K562 (cell line): ENCODE measurements at regions not wholly inside any gene's neighbourhood (a gene's known extent, or its start where the extent isn't known, plus 50 kb on each side); places are given as distances from the start of the nearest gene placed in this dataset.

Source experiments
- ATAC-seq: fragments of 200-7000 bp; cut with Tn5 transposase; 3 replicates; pipeline ENCODE4 v1.9.1; 2020; ENCODE audit warnings: moderate library complexity
- BruUV-seq: library from RNA; stranded (reverse); fragments of 400-500 nt; replicated peaks from 2 replicates; lab custom pipeline; 2021; lab: Mats Ljungman, UMichigan
- CTCF ChIA-PET: fragments of 300-600 bp; formaldehyde crosslinking; extraction: SDS; loops from one replicate; lab custom pipeline; 2021; ENCODE audit warnings: low intra/inter-chr PET ratio; lab: Yijun Ruan, JAX
- POLR2A ChIA-PET: fragments of 300-600, 350-650 bp; sonication (Branson Sonifier 250); formaldehyde crosslinking; extraction: SDS; loops from one replicate; lab custom pipeline; 2021; ENCODE audit warnings: antibody characterized with exemption, inconsistent platforms; lab: Yijun Ruan, JAX
- DNase-seq, 4 experiments: peaks; one replicate each; pipeline versions ENCODE4 v3.0.0 to v3.0.0-alpha.2; 2011 to 2018; ENCODE audit warnings: low spot score in 3 of 4, mixed read lengths in 3 of 4; ENCODE audit errors: extremely low read depth in 1 of 4
- FAIRE-seq: peaks from 2 replicates; lab custom pipeline; 2011; peaks lifted over from hg19 to GRCh38; lab: Jason Lieb, UNC
- H2AFZ ChIP-seq: 2 replicates; pipeline ENCODE4 v1.6.0; 2011; ENCODE audit warnings: low read depth, low read length, control low read depth, inconsistent platforms
- H3K27ac ChIP-seq: fragments of 200-600 bp; 3 replicates; pipeline ENCODE4 v1.8.0; 2011; ENCODE audit warnings: low read depth, mild to moderate bottlenecking, control low read depth, inconsistent platforms, low read length, moderate library complexity, mixed read lengths; ENCODE audit errors: extremely low read depth
- H3K27me3 ChIP-seq, 2 experiments: fragments of 300-600 bp in 1 of 2; 2 replicates in 1 of 2; 3 replicates in 1 of 2; pipeline versions ENCODE4 v1.6.0 to v1.8.0; 2011; ENCODE audit warnings: inconsistent platforms in 2 of 2, low read length in 2 of 2, mild to moderate bottlenecking in 1 of 2, mixed read lengths in 1 of 2, moderate library complexity in 1 of 2; ENCODE audit not compliant: control insufficient read depth in 2 of 2, insufficient read depth in 2 of 2
- H3K36me3 ChIP-seq: fragments of 300-600 bp; 3 replicates; pipeline ENCODE4 v1.8.0; 2011; ENCODE audit warnings: mild to moderate bottlenecking, low read length, inconsistent platforms; ENCODE audit not compliant: control insufficient read depth, insufficient read depth
- H3K4me1 ChIP-seq, 2 experiments: fragments of 200-600 bp in 1 of 2; replicated peaks in 1 of 2; 2 replicates in 1 of 2; 3 replicates in 1 of 2; pipeline versions ENCODE4 v1.5.1 to v1.8.0; 2011; ENCODE audit warnings: inconsistent platforms in 2 of 2, low read length in 2 of 2, mild to moderate bottlenecking in 1 of 2, mixed read lengths in 1 of 2, moderate library complexity in 1 of 2; ENCODE audit not compliant: control insufficient read depth in 2 of 2, insufficient read depth in 2 of 2
- H3K4me2 ChIP-seq: 2 replicates; pipeline ENCODE4 v1.6.1; 2011; ENCODE audit warnings: low read length, control low read depth, inconsistent platforms, mixed read lengths; ENCODE audit not compliant: insufficient read depth
- H3K4me3 ChIP-seq: fragments of 200-600 bp; sonication (generic), shearing (Covaris generic); 2 replicates; pipeline ENCODE4 v1.5.1; 2016; ENCODE audit warnings: control low read depth, inconsistent platforms
- H3K79me2 ChIP-seq: fragments of 200-600 bp; 3 replicates; pipeline ENCODE4 v1.8.0; 2011; ENCODE audit warnings: low read length, inconsistent platforms; ENCODE audit not compliant: control insufficient read depth, insufficient read depth
- H3K9ac ChIP-seq, 2 experiments: 2 replicates each; pipeline versions ENCODE4 v1.6.0 to v1.6.1; 2011; ENCODE audit warnings: low read depth in 2 of 2, low read length in 2 of 2, control low read depth in 1 of 2, inconsistent platforms in 1 of 2, mild to moderate bottlenecking in 1 of 2, mixed read lengths in 1 of 2; ENCODE audit not compliant: insufficient read depth in 1 of 2
- H3K9me1 ChIP-seq: one replicate; pipeline ENCODE4 v1.6.0; 2011; ENCODE audit warnings: inconsistent platforms, mild to moderate bottlenecking, low read length, moderate library complexity; ENCODE audit not compliant: control insufficient read depth, insufficient read depth
- H3K9me3 ChIP-seq: replicated peaks from 2 replicates; pipeline ENCODE4 v1.5.1; 2011; ENCODE audit warnings: low read depth, low read length, inconsistent platforms; ENCODE audit not compliant: control insufficient read depth, insufficient read depth
- H4K20me1 ChIP-seq: replicated peaks from 2 replicates; pipeline ENCODE4 v1.6.1; 2011; ENCODE audit warnings: low read length, inconsistent platforms, mixed read lengths; ENCODE audit not compliant: control insufficient read depth, insufficient read depth
- KAT2B ChIP-seq: IDR thresholded peaks from one replicate; pipeline ENCODE4 v1.6.1; 2012; ENCODE audit warnings: low read depth, mild to moderate bottlenecking, control low read depth, inconsistent platforms, low read length, moderate library complexity
- KAT8 ChIP-seq: fragments of 450-650 bp; IDR thresholded peaks from 2 replicates; pipeline ENCODE4 v1.6.1; 2016; ENCODE audit warnings: low read depth, mild to moderate bottlenecking
- KLF1 ChIP-seq: fragments of 450-650 bp; IDR thresholded peaks from 2 replicates; pipeline ENCODE4 v1.6.1; 2016; ENCODE audit warnings: missing genetic modification characterization, missing compliant biosample characterization
- MTA3 ChIP-seq: fragments of 450-650 bp; formaldehyde crosslinking; IDR thresholded peaks from 2 replicates; pipeline ENCODE4 v1.6.1; 2017; ENCODE audit warnings: mild to moderate bottlenecking, borderline replicate concordance
- PCBP2 ChIP-seq: fragments of 200-400 bp; formaldehyde crosslinking; IDR thresholded peaks from 2 replicates; pipeline ENCODE4 v1.6.1; 2018; ENCODE audit warnings: low read length, low read depth, mild to moderate bottlenecking, moderate library complexity; ENCODE audit not compliant: poor library complexity, severe bottlenecking
- ZEB2 ChIP-seq: fragments of 450-650 bp; IDR thresholded peaks from 2 replicates; pipeline ENCODE4 v1.6.1; 2016
- ZNF140 ChIP-seq: fragments of 250-450 bp; sonication (Bioruptor Pico); IDR thresholded peaks from 2 replicates; pipeline ENCODE4 v1.8.0; 2021; ENCODE audit warnings: moderate library complexity, mild to moderate bottlenecking, inconsistent platforms
- ZNF224 ChIP-seq: sonication (generic); formaldehyde crosslinking; IDR thresholded peaks from 2 replicates; pipeline ENCODE4 v1.8.0; 2022; ENCODE audit warnings: mild to moderate bottlenecking, missing genetic modification reagents
- ZNF3 ChIP-seq: fragments of 250-450 bp; sonication (Bioruptor Pico); IDR thresholded peaks from 2 replicates; pipeline ENCODE4 v1.5.0; 2021; ENCODE audit warnings: mild to moderate bottlenecking, moderate library complexity
- ZNF644 ChIP-seq: fragments of 200-800 bp; sonication (Bioruptor generic); IDR thresholded peaks from 2 replicates; pipeline ENCODE4 v1.6.1; 2016; ENCODE audit warnings: low read depth, missing genetic modification characterization, missing compliant biosample characterization
- ZNF76 ChIP-seq: fragments of 250-450 bp; sonication (Bioruptor Pico); IDR thresholded peaks from 2 replicates; pipeline ENCODE4 v1.4.0; 2020; ENCODE audit warnings: mild to moderate bottlenecking, moderate library complexity, borderline replicate concordance
- WGBS: fragments of 100-300 bp; shearing (Covaris generic); methylation state at CpG from one replicate; pipeline ENCODE4 v1.1.6; 2016; ENCODE audit warnings: low coverage, mixed read lengths; ENCODE audit not compliant: insufficient coverage; ENCODE audit errors: missing lambda C conversion rate; 5-methylcytosine and 5-hydroxymethylcytosine counted together
- in situ Hi-C: fragments of 300-500 bp; cut with MboI; formaldehyde crosslinking; loops from 4 replicates; pipeline ENCODE4 v1.15.0; 2018; ENCODE audit warnings: inconsistent platforms, mixed read lengths
- intact Hi-C: fragments of 100-400 bp; cut with micrococcal nuclease; formaldehyde crosslinking; loops from 2 replicates; pipeline ENCODE4 v1.14.2; 2022
- TF ChIP-seq, protein P1 (sequence below): sonication (generic); formaldehyde crosslinking; IDR thresholded peaks from 2 replicates; pipeline ENCODE4 v1.8.0; 2022; ENCODE audit warnings: missing genetic modification reagents, mild to moderate bottlenecking, borderline replicate concordance
- TF ChIP-seq, protein P2 (sequence below): fragments of 150-350 bp; conservative IDR thresholded peaks from 2 replicates; pipeline ENCODE4 v1.6.1; 2014; ENCODE audit warnings: low read length
- TF ChIP-seq, protein P3 (sequence below): sonication (generic); formaldehyde crosslinking; IDR thresholded peaks from 2 replicates; pipeline ENCODE4 v1.8.0; 2022; ENCODE audit warnings: mild to moderate bottlenecking, low read depth, missing genetic modification reagents
- TF ChIP-seq, protein P4 (sequence below): fragments of 450-650 bp; IDR thresholded peaks from 2 replicates; pipeline ENCODE4 v1.6.1; 2016

DNA sequence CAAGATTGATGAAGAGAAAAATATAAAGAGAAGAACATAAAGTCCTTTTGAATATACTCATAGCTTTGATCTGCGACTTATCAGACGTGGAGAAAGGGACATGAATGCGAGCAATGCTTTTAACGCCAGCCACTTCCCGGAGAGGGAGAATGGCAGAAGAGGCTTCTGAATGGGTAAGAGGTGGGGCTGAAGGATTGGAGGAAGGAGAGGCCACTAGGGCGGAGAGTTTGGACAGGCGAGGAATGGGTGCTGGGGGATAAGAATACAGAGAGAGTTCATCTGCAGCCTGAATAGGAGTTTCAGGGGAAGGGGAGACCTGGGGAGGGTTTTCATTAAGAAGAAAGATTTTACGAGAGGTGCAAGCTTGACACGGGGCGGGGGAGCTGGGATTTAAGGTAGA is 2534.9 kb downstream of the PCDH7 start (continued):
- TF ChIP-seq, protein P1, sequence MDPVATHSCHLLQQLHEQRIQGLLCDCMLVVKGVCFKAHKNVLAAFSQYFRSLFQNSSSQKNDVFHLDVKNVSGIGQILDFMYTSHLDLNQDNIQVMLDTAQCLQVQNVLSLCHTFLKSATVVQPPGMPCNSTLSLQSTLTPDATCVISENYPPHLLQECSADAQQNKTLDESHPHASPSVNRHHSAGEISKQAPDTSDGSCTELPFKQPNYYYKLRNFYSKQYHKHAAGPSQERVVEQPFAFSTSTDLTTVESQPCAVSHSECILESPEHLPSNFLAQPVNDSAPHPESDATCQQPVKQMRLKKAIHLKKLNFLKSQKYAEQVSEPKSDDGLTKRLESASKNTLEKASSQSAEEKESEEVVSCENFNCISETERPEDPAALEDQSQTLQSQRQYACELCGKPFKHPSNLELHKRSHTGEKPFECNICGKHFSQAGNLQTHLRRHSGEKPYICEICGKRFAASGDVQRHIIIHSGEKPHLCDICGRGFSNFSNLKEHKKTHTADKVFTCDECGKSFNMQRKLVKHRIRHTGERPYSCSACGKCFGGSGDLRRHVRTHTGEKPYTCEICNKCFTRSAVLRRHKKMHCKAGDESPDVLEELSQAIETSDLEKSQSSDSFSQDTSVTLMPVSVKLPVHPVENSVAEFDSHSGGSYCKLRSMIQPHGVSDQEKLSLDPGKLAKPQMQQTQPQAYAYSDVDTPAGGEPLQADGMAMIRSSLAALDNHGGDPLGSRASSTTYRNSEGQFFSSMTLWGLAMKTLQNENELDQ (CRISPR knock-in tag): no peak
- TF ChIP-seq PCBP2: no peak
- no peak for TF ChIP-seq ZNF3 (CRISPR knock-in tag)
- TF ChIP-seq, protein P2, sequence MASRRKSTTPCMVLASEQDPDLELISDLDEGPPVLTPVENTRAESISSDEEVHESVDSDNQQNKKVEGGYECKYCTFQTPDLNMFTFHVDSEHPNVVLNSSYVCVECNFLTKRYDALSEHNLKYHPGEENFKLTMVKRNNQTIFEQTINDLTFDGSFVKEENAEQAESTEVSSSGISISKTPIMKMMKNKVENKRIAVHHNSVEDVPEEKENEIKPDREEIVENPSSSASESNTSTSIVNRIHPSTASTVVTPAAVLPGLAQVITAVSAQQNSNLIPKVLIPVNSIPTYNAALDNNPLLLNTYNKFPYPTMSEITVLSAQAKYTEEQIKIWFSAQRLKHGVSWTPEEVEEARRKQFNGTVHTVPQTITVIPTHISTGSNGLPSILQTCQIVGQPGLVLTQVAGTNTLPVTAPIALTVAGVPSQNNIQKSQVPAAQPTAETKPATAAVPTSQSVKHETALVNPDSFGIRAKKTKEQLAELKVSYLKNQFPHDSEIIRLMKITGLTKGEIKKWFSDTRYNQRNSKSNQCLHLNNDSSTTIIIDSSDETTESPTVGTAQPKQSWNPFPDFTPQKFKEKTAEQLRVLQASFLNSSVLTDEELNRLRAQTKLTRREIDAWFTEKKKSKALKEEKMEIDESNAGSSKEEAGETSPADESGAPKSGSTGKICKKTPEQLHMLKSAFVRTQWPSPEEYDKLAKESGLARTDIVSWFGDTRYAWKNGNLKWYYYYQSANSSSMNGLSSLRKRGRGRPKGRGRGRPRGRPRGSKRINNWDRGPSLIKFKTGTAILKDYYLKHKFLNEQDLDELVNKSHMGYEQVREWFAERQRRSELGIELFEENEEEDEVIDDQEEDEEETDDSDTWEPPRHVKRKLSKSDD: no peak
- no peak for TF ChIP-seq KLF1
- no peak for TF ChIP-seq ZNF76 (CRISPR knock-in tag)

DNA sequence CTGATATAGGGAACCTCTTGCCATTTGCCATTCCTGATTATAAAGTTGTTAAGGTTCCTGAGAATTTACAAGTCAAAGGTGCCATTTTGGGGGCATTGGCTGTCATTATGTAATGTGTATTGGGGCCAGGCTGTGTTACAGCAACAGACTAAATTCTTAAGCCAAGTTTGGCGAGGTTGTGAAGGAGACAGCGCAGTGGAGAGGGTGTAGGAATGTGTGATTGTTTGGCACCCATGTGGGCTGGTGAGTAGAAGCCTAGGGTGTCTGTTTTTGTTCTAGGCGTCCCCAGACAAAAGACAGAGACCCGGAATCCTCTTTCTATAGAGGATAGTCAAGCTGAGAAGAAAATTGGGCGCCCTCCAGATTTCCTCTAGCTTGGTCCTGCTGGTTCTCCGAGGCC is 2535.3 kb downstream of the PCDH7 start:
- H3K27me3 ChIP-seq: no peaks in the 10 kb centered on the region
- no peaks in the 10 kb centered on the region for H3K4me1 ChIP-seq
- FAIRE-seq: no peak
- H3K27ac ChIP-seq: no peak overlapping the region
- ATAC-seq: no peak
- H3K9ac ChIP-seq: no peak overlapping the region
- no peak for DNase-seq
- H3K79me2 ChIP-seq: no peaks in the 10 kb centered on the region
- no peak overlapping the region for H2AFZ ChIP-seq
- 0% methylated on average over 6 of the region's 6 CpGs for WGBS
- H3K4me3 ChIP-seq: no peak overlapping the region
- ChIA-PET CTCF (no interaction called here), POLR2A (no interaction called here)
- H4K20me1 ChIP-seq: no peaks in the 10 kb centered on the region
- H3K9me1 ChIP-seq: no peaks in the 10 kb centered on the region
- no TSS peak for BruUV-seq
- no peaks in the 10 kb centered on the region for H3K36me3 ChIP-seq
- in situ Hi-C loops (no loop called here), intact Hi-C loops (no loop called here)
- H3K4me2 ChIP-seq: no peak overlapping the region
- no peaks in the 10 kb centered on the region for H3K9me3 ChIP-seq
- TF ChIP-seq, protein P3, sequence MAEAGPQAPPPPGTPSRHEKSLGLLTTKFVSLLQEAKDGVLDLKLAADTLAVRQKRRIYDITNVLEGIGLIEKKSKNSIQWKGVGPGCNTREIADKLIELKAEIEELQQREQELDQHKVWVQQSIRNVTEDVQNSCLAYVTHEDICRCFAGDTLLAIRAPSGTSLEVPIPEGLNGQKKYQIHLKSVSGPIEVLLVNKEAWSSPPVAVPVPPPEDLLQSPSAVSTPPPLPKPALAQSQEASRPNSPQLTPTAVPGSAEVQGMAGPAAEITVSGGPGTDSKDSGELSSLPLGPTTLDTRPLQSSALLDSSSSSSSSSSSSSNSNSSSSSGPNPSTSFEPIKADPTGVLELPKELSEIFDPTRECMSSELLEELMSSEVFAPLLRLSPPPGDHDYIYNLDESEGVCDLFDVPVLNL (CRISPR knock-in tag): no peak
- TF ChIP-seq ZEB2 (no peak), MTA3 (no peak), KAT2B (no peak), ZNF140 (CRISPR knock-in tag) (no peak), ZNF644 (tag) (no peak), KAT8 (no peak), ZNF224 (CRISPR knock-in tag) (no peak)
- TF ChIP-seq, protein P4, sequence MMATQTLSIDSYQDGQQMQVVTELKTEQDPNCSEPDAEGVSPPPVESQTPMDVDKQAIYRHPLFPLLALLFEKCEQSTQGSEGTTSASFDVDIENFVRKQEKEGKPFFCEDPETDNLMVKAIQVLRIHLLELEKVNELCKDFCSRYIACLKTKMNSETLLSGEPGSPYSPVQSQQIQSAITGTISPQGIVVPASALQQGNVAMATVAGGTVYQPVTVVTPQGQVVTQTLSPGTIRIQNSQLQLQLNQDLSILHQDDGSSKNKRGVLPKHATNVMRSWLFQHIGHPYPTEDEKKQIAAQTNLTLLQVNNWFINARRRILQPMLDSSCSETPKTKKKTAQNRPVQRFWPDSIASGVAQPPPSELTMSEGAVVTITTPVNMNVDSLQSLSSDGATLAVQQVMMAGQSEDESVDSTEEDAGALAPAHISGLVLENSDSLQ: no peak
